DMS114 treated with DMSO at 0.1 percent for 48 hours (cell line): ENCODE measurements at regions not wholly inside any gene's neighbourhood (a gene's known extent, or its start where the extent isn't known, plus 50 kb on each side); places are given as distances from the start of the nearest gene placed in this dataset.
"Not testable (repeated sequence)": the region's sequence is repeated elsewhere in the genome, so short reads cannot be mapped to it uniquely, and the experiment has no call there.

Experiments
- DNase-seq: peaks from one replicate; lab custom pipeline; 2025; ENCODE audit not compliant: unreplicated experiment; lab: John Stamatoyannopoulos, UW

DNA sequence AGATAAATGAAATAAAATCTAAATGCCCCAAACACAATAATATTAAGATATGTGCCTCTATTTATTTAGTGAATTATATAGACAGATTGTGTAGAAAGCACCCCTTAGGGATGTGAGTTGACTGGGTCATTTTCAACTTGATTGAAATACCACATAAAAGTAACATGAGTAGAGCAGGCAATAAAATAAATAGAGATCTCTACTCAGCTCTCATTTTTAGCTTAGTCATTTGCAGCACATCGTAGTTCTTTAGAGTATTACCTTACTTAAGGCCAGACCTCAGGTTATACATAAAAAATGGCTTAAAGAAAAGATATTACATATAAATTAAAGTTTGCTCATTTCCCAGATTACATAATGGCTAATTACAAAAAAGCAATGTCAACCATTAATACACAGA lies 1525.6 kb upstream of the PRR20A start:
- no peak for DNase-seq

DNA sequence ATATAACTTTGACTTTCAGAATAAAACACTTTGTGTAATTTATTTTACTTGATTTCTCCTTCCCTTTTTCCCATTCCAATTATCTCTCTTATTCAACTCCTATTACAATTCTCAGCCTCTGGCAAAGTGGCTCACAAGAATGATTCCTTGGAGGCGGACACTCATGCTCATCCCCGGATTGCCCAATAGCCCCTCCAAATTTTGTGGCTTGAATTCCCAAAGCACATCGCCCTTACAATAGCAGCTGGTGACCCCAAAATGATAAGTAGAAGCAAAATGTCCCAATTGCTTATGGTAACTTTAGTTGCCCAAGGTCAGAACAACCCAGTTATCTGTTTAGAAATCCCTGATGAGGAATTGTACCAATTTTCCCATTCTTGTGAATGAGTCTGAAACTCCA lies 1523.5 kb upstream of the PRR20A start:
- DNase-seq, result no peak

DNA sequence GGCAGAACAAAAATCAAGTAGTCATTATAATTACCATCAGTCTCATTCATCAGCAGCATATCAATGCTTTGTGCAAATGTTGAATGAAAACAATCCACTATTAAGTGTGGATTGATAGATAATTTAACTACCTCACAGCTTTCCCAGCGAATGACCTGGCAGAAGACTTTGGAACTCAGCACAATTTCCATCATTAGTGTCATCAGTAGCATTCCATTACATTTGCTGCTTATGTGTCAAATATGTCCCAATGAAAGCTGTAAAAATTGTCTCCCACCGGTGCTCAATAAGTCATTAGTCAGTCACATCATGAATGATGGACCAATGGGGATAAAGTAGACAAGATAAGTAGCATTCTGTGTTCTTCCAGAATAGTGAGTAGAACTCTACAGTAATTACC lies 1513.5 kb upstream of the PRR20A start:
- no peak for DNase-seq

DNA sequence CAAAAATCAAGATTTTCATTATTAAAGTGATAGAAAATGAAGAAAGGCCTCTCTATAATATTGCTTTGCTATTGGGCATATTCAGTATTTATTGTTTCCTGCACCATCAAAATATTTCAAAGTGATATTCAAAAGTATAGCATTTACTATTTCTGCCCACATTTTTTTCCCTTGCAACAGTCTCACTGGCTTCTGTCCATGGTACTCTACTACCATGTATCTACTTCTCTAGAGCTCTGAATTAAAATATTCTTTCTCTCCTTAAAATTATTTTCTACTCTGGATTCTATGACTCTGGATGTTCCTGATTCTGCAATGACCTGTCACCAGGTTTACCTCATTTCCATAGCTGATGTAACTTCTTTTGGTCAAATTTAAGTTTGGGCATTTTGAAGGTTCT lies 1508.3 kb upstream of the PRR20A start:
- DNase-seq, result no peak

DNA sequence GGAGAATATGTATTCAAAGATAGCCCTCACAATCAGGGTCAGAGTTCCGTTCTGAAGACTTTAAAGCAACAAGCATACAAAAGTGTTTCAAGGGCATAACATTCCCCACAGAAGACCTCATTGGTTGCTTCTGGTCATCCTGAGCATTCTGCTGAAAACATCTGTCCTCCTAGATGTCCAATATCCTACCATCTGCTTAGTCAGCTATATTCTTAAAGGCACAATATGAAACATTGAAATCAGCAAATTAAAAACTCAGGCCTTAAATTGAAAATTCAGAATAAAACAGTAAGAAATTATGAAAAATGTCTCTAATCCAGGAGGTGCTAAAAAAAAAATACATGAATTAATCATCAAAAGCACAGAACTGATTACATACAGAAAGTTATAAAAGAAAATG lies 1491.2 kb upstream of the PRR20A start:
- no peak for DNase-seq

DNA sequence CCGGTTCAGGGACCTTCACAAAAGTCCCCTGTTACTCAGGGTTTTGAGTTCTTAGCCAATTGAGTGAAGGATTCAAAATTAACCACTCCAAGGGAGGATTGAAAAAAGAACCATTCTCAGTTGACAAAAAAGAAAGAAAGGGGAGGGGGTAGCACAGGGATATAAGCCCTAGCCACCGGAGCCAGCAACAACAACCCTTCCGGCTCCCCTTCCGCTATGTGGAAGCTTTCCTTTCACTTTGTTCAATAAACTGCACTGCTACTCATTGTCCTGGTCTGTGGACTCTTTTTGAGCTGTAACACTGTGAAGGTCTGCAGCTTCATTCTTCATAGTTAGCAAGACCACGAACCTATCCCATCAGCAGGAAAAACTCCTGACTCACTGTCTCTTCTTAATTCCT lies 1488.1 kb upstream of the PRR20A start:
- DNase-seq, result no peak

DNA sequence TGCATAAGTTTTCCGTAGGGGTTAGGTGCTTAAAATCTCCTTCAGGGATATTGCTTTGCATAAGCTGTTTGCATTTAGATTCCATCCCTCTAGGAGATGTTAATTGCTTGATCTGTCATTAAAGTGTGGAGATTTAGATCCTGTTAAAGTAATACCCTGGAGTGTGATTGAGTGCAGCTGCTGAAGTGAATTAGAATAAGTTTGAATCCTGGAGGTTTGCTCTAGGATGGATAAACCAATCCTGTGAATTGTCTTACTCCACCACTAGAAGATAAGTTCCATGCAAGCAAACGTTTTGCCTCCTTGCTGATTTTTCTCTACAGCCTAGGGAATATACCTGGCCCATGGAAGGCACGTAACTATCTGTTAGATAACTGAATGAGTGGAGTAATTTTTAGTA lies 1487.2 kb upstream of the PRR20A start:
- DNase-seq, result no peak

DNA sequence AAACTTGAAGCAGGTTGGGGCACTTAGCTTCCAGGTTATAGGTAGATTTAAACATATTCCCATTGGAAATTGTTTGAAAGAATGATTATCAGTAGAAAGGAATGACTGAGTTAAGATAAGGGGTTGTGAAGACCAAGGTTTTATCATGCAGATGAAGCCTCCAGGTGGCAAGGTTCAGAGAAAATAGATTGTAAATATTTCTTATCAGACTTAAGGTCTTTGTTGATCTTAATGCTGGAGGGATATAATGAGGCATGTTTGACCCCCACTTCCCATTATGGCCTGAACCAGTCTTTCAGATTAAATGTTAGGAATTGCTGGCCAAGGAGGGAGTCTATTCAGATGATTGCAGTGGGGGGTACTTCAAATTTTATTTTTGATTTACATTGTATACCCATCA lies 1486.5 kb upstream of the PRR20A start:
- no peak for DNase-seq

DNA sequence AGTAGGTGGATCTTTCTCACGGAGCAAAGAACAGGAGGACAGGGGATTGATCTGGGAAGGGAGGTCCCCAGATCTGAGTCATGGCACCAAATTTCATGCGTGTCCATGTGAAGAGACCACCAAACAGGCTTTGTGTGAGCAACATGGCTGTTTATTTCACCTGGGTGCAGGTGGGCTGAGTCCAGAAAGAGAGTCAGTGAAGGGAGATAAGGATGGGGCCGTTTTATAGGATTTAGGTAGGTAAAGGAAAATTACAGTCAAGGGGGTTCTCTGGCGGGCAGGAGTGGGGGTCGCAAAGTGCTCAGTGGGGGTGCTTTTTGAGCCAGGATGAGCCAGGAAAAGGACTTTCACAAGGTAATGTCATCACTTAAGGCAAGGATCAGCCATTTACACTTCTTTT lies 1480.5 kb upstream of the PRR20A start:
- DNase-seq, result not testable (repeated sequence)

DNA sequence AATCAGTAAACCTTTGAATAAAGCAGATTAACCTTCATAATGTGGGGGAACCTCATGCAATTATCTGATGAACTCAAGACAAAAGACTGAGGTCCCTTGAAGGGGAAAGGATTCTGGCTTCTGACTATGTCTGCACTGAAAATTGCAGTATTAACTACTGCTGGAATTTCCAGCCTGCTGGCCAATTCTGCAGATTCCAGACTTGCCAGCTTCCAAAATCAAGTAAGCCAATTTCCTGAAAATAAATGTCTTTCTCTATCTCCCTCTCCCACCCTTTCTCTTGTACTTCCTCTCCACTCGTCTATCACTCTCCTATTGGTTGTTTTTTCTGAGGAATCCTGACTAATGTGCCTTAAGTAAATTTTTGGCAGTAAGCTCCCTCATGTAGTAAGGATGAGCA lies 1479.9 kb upstream of the PRR20A start:
- DNase-seq, result no peak

DNA sequence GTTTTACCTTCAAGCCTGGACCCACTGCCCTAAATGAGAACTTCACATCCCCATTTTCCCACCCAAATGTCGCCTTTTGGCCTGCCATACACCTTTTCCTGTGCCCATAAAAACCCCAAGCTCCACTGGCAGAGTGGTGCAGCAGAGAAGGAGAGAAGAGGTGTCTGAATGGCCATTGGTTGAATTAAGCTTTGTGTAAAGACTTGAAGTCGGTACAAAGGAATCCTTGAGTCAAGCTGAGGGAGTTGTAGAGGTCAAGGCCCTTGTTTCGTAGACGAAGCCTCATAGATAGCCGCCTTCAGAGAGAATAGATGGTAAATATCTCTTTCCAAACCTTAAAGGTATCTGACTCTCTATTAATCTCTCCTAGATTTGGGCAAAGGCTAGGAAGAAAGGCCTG lies 1479.2 kb upstream of the PRR20A start:
- no peak for DNase-seq

DNA sequence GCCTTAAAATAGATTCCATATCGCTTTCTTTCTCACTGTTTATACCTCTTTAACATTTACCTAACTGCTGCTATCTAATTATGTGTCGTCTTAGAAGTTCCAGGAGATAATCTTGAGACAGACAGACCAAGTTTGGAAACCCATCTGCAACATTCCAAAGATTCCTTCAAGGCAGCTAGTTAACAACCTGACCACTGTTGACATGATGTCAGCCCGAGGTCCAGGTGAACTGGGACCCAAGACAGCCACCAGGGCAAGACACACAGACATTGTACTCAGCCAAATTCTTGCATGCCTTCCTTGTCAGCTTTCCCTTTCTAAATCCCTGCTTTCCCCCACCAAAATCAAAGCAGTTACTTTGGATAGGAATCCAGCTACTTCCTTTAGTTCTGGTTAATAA lies 1476.5 kb upstream of the PRR20A start:
- no peak for DNase-seq

DNA sequence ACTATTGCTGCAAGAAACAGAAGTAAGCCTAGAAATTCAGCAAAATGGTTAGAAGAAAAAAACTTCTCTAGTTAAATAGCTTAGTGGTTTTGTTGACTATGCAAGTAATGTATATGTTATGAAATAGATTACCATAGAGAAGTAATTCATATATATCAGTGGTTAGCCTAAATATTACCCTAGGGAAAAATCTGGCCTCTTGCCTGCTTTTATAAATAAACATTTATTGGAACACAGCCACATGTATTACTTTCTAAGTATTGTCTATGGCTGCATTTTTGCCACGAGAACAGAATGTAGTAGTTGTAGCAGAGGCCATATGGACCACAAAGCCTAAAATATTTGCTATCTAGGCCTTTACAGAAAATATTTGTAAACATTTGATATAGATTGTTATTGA lies 1471.7 kb upstream of the PRR20A start:
- no peak for DNase-seq

DNA sequence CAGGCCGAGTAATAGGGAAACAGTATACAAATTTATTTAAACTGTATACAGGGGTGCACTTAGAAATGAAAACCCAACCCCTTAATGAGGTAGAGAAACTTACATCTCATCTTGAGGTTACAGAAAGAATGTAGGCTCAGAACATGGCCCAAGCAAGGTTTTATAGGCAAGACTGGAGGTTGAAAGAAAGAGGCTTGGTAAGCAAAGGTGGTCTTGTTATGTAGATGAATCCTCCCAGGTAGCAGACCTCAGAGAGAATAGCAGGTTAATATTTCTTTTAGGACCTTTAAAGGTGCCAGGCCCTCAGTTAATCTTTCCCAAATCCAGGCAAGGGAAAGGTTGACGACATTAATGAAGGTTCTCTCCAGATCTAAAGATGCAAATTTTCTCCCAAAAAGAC lies 1466.8 kb upstream of the PRR20A start:
- DNase-seq, result no peak

DNA sequence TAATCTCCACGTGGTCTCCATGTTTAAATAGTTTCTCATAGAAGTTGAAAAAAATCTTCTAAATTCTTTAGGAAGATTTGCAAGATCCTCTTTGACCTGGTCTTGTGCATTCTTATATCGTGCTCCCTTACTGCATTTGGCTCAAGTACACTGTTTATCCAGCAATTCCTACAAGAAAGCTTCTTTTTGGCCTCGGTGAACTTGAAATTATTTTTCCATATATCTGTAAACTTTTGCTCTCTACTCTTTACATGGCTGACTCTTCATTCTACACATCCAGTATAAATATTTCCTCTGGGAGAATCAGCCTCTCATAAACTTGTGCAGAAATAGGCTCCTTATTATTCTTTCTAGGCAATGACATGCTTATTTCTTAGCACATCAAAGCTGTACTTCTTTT lies 1457.9 kb upstream of the PRR20A start:
- DNase-seq, result no peak

DNA sequence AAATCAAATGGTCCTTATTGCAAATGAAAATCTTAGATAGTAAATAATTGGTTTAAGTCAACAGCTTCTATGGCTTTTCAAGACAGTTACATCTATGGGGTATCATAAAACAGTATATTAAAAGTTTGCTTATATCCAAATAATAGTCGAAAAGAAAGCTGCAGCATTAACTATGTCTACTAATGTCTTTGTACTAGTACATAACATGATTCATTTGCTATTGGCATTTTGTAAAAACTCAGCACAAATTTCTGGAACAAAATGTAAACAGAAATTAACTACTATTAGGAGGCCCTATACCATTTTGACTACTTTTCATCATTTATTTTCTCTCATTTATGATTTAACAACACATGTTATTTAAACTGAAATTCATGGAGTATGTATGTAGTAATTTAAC lies 1435.2 kb upstream of the PRR20A start:
- DNase-seq, result no peak

DNA sequence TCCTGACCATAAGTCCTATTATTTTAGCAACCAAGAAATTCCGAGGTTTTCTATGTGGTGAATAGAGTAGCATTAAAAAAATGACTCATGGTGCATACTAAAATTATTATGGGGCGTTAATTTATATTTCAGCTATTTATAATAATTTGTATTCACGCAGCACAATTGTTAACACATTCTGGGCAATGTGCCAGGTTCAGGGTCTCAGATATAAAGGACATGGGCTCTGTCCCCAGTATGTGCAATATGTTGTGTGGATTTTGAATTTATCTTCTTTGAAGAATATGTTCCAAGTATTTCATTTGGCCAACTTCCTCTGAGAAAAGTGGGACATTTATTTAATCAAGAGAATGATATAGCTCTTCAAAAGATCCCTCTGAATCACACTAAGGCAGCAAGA lies 1434.7 kb upstream of the PRR20A start:
- no peak for DNase-seq

DNA sequence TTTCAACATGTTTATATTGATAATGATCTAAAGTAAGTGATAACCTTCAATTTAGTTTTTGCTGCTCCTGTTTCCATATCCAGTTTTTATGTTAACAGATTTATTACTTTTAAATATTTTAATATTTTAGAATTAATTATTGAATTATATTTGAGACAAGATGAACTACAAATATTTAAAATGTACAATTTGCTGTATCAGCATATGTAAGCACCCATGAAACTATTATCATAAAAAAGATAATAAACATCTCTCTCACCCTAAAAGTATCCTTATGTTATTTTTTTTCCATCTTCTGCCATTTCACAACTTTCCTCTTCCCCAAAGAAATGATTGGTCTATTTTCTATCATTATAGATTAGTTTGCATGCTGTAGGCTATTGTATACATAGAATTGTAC lies 1426.6 kb upstream of the PRR20A start:
- DNase-seq, result no peak

DNA sequence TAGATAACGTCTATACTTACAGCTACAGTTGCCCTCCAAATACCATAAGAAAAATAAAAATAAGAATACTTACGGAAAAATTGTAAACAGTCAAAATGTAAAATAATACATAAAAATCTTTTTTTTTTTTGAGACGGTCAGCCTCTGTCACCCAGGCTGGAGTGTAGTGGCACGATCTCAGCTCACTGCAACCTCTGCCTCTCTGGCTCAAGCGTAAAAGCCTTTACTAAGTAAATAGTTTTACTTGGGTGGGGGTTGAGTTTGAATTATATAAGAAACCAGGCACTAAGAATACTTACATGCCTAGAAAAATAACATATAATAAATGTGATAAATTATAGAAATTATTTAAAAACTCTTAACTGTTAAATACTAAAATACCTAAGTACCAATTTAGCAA lies 1413.0 kb upstream of the PRR20A start:
- DNase-seq, result no peak

DNA sequence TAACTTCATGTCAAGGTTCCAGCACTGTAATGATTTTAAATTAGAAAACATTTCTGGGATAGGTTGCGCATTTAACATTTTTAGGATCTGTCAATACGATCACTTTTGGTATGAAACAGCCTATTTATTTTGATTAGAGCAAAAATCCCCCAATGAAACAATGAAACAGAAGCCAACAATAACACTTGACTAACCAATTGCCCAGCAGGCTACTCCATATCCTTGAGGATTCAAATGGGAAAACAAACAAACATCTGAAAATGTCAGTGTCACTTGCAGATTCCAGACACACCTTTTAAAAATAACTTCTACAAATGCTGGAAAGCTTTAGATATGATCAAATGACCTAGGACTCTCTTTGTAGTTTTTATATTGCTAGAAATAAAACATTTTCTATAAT lies 1412.5 kb upstream of the PRR20A start:
- DNase-seq, result no peak

DNA sequence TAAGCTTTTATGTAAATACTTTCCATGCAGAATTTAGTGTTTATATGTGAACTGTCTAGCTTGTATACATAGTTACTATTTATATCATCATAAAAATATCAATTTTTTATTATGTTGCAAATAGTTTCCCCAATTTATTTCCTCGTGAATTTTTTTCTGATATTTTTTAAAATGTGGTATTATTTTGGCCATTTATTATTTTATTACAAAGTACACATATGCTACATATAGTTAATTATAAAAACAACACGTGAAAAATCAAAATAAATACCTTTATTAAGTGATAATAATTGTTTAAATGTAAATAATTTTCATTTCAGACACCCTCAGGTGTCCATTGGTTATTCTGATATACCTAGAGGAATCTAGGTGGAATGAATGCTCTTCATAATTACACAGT lies 1394.9 kb upstream of the PRR20A start:
- no peak for DNase-seq

DNA sequence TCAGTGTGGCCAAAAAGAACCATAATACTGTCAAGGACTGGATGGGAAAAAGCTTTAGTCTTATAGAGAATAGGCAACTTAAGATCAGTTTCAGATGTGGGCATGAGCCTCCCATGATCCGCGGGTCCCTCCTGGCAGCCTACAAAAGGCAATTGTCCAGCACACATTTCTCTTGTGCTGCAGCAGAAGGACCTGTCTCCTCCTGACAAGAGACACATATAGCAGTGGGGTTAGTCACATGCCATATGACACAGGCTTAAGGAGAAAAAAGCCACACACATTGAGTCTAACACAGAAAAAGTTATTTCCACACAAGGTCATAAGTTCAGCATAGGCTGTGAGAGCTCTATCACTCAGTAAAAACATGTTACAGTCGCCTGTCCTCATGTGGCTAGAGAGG lies 1378.7 kb upstream of the PRR20A start:
- no peak for DNase-seq

DNA sequence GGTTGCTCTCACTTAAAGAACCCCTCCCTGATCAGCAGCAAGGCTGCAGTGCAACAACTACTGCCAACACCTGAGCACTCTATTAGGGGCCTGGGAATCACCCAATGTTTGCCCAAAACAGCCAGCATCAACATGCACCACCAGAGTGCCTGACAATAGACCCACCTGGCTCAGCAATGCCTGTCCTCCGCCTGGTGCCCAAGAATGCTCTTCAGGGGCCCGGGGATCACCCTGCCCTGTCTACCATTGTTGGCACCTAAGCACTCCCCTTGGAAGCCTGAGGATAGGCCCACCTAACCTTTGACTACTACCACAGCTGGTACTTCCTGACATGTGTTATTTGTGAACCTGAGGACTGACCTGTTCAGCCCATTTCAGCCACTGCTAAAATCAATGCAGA lies 1363.1 kb upstream of the PRR20A start:
- no peak for DNase-seq

DNA sequence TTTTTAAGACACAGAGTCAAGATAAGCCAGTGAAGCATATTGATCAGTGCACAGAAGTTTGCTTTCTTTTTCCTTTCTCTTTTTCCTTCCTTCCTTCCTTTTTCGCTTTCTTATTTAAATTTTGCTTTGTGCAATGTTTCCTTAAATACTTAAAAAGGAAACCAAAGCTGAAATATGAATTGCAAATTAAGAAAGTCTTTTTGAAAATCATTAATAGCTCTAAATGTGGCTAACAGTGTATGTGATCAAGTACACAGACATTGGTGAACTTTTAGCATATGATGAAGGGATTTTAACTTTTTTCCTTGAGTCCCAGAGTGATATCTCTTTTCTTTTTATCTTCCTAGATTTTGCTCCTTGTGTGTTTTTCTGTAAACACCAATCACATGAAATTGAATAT lies 1356.9 kb upstream of the PRR20A start:
- DNase-seq, result no peak
